ENCODE measurements at regions not wholly inside any gene's neighbourhood (a gene's known extent, or its start where the extent isn't known, plus 50 kb on each side); places are given as distances from the start of the nearest gene placed in this dataset.

DNA sequence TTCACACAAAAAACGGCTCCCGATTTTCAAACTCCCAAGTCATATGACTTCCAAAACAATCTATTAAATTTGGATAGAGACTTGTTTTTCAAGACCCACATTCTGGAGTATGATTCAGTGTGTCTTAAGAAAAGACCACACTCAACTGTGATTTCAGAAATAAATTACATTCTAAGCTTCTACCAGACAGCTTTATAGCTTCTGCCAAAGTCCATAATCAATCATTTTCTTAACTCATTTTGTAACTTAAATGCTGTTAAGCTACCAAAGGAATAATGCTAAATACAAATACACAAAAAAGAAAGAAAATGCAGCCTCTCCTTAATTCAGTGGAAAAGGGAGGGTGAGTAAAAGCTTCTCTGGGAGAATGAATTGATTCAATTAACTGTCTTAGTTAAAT, 192.3 kb upstream of the P2RY1 start:
- TF ChIP-seq, protein P1, sequence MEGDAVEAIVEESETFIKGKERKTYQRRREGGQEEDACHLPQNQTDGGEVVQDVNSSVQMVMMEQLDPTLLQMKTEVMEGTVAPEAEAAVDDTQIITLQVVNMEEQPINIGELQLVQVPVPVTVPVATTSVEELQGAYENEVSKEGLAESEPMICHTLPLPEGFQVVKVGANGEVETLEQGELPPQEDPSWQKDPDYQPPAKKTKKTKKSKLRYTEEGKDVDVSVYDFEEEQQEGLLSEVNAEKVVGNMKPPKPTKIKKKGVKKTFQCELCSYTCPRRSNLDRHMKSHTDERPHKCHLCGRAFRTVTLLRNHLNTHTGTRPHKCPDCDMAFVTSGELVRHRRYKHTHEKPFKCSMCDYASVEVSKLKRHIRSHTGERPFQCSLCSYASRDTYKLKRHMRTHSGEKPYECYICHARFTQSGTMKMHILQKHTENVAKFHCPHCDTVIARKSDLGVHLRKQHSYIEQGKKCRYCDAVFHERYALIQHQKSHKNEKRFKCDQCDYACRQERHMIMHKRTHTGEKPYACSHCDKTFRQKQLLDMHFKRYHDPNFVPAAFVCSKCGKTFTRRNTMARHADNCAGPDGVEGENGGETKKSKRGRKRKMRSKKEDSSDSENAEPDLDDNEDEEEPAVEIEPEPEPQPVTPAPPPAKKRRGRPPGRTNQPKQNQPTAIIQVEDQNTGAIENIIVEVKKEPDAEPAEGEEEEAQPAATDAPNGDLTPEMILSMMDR (IDR thresholded peaks at IDR 0.05; ENCODE audit: insufficient read depth in 1 of 2, low read depth in 1 of 2, low read length in 1 of 2, severe bottlenecking in 1 of 2, unreplicated experiment in 1 of 2): no peak
- no TSS peak for BruUV-seq (replicated peaks)
- no peak overlapping the region for H3K4me3 Mint-ChIP-seq (ENCODE audit: unreplicated experiment)
- no peaks in the 10 kb centered on the region for H3K36me3 Mint-ChIP-seq (ENCODE audit: insufficient read depth, unreplicated experiment)
- intact Hi-C loops (cut with micrococcal nuclease; ENCODE audit: unreplicated experiment): no loop called here
- no peaks in the 10 kb centered on the region for H3K9me3 Mint-ChIP-seq (ENCODE audit: unreplicated experiment)
- no peak overlapping the region for H3K4me3 ChIP-seq (ENCODE audit: low read depth, low read length)
- no peak for DNase-seq
- H3K36me3 ChIP-seq (ENCODE audit: control insufficient read depth, insufficient read depth, low read length): no peaks in the 10 kb centered on the region
- H3K27me3 Mint-ChIP-seq (ENCODE audit: insufficient read depth, unreplicated experiment): no peaks in the 10 kb centered on the region
- POLR2A ChIA-PET: no interaction called here
- no peaks in the 10 kb centered on the region for H3K27me3 ChIP-seq (replicated peaks; ENCODE audit: control insufficient read depth, insufficient read depth, low read length)
- H3K4me1 ChIP-seq: no peaks in the 10 kb centered on the region
- H3K4me1 Mint-ChIP-seq (ENCODE audit: low read depth, unreplicated experiment): no peaks in the 10 kb centered on the region
- no peak overlapping the region for H3K27ac Mint-ChIP-seq (ENCODE audit: unreplicated experiment)
- CTCF ChIA-PET: no interaction called here
- H3K9me3 ChIP-seq: no peaks in the 10 kb centered on the region

DNA sequence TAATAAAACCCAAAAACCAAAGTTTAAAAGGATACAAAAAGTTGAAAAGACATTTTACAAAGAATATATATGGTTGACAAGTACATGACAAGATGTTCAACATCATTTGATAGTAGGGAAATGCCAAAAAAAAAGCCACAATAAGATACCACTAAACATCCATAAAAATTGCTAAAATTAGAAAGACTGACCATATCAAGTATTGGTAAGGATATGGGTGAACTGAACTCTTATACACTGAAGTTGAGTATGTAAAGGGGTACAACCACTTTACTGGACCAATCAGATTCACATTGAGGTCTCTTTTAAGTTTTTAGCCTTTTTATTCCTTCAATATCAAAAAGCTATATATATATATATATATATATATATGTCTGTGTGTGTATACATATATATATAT, 190.5 kb upstream of the P2RY1 start:
- H3K27ac Mint-ChIP-seq (ENCODE audit: unreplicated experiment): no peak overlapping the region
- Histone ChIP-seq H3K4me1 (no peaks in the 10 kb centered on the region), H3K36me3 (ENCODE audit: control insufficient read depth, insufficient read depth, low read length) (no peaks in the 10 kb centered on the region), H3K27me3 (replicated peaks; ENCODE audit: control insufficient read depth, insufficient read depth, low read length) (no peaks in the 10 kb centered on the region), H3K9me3 (no peaks in the 10 kb centered on the region), H3K4me3 (ENCODE audit: low read depth, low read length) (no peak overlapping the region)
- H3K9me3 Mint-ChIP-seq (ENCODE audit: unreplicated experiment): no peaks in the 10 kb centered on the region
- intact Hi-C loops (cut with micrococcal nuclease; ENCODE audit: unreplicated experiment): no loop called here
- no peak for DNase-seq
- no TSS peak for BruUV-seq (replicated peaks)
- CTCF ChIA-PET: no interaction called here
- no peaks in the 10 kb centered on the region for H3K27me3 Mint-ChIP-seq (ENCODE audit: insufficient read depth, unreplicated experiment)
- no peak overlapping the region for H3K4me3 Mint-ChIP-seq (ENCODE audit: unreplicated experiment)
- no peaks in the 10 kb centered on the region for H3K36me3 Mint-ChIP-seq (ENCODE audit: insufficient read depth, unreplicated experiment)
- POLR2A ChIA-PET: no interaction called here
- TF ChIP-seq, protein P1 (IDR thresholded peaks at IDR 0.05; ENCODE audit: insufficient read depth in 1 of 2, low read depth in 1 of 2, low read length in 1 of 2, severe bottlenecking in 1 of 2, unreplicated experiment in 1 of 2): no peak
- H3K4me1 Mint-ChIP-seq (ENCODE audit: low read depth, unreplicated experiment): no peaks in the 10 kb centered on the region

DNA sequence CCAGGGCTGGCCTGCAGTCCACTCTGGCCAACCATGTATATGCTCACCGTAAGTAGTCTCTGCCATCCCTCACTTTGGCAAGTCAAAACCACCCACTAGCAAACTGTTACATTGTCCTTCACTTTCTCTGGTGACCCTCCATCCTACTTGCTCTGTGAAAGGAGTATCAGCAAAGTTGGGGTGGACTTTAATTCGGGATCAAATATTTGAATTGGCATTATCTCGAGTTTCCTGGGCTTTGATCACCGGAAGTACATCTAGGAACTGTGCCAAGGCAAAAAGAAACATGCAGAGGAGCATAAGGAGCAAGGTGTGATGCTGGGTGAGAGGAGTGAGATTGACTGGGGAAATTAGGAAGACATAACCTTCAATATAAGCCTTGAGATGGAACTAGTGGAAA, 188.9 kb upstream of the P2RY1 start:
- no peak for DNase-seq
- BruUV-seq (replicated peaks): no TSS peak
- Mint-ChIP-seq H3K27me3 (ENCODE audit: insufficient read depth, unreplicated experiment) (no peaks in the 10 kb centered on the region), H3K9me3 (ENCODE audit: unreplicated experiment) (no peaks in the 10 kb centered on the region), H3K4me1 (ENCODE audit: low read depth, unreplicated experiment) (no peaks in the 10 kb centered on the region), H3K27ac (ENCODE audit: unreplicated experiment) (no peak overlapping the region), H3K36me3 (ENCODE audit: insufficient read depth, unreplicated experiment) (no peaks in the 10 kb centered on the region), H3K4me3 (ENCODE audit: unreplicated experiment) (no peak overlapping the region)
- Histone ChIP-seq H3K4me3 (ENCODE audit: low read depth, low read length) (no peak overlapping the region), H3K27me3 (replicated peaks; ENCODE audit: control insufficient read depth, insufficient read depth, low read length) (no peaks in the 10 kb centered on the region), H3K4me1 (0 out of 2 replicates have a peak, but pooled peaks cover 4% of the 10 kb centered on the region), H3K9me3 (no peaks in the 10 kb centered on the region), H3K36me3 (ENCODE audit: control insufficient read depth, insufficient read depth, low read length) (no peaks in the 10 kb centered on the region)
- CTCF ChIA-PET: no interaction called here
- intact Hi-C loops (cut with micrococcal nuclease; ENCODE audit: unreplicated experiment): no loop called here
- POLR2A ChIA-PET: no interaction called here
- TF ChIP-seq, protein P1 (IDR thresholded peaks at IDR 0.05; ENCODE audit: insufficient read depth in 1 of 2, low read depth in 1 of 2, low read length in 1 of 2, severe bottlenecking in 1 of 2, unreplicated experiment in 1 of 2): no peak

Data from Caco-2 (cell line).